HEK293 (cell line): ENCODE measurements at regions not wholly inside any gene's neighbourhood (a gene's known extent, or its start where the extent isn't known, plus 50 kb on each side); places are given as distances from the start of the nearest gene placed in this dataset.

ENCODE experiments used
- CTCF ChIA-PET: fragments of 350-600 bp; formaldehyde crosslinking; extraction: SDS; loops from one replicate; lab custom pipeline; 2021; ENCODE audit warnings: antibody characterized with exemption; lab: Yijun Ruan, JAX
- POLR2A ChIA-PET: fragments of 300-600 bp; formaldehyde crosslinking; extraction: SDS; loops from one replicate; lab custom pipeline; 2020; ENCODE audit warnings: antibody characterized with exemption, inconsistent platforms; lab: Yijun Ruan, JAX
- H3K27ac ChIP-seq: fragments of 200-500 bp; sonication (Bioruptor generic); 2 replicates; pipeline ENCODE4 v1.5.1; 2014; ENCODE audit warnings: low read depth, low read length, control low read depth, inconsistent platforms; ENCODE audit errors: extremely low read depth
- H3K36me3 ChIP-seq, 2 experiments: fragments of 200-500 bp in 1 of 2; sonication (Bioruptor generic) in 1 of 2; 1 replicate in 1 of 2; 2 replicates in 1 of 2; pipeline ENCODE4 v1.5.1; 2014 to 2017; ENCODE audit warnings: inconsistent platforms in 2 of 2, low read length in 2 of 2; ENCODE audit not compliant: control insufficient read depth in 2 of 2, insufficient read depth in 1 of 2
- H3K4me1 ChIP-seq: fragments of 200-500 bp; sonication (Bioruptor generic); 2 replicates; pipeline ENCODE4 v1.5.1; 2014; ENCODE audit warnings: mild to moderate bottlenecking, low read length, inconsistent platforms; ENCODE audit not compliant: control insufficient read depth, insufficient read depth
- H3K4me3 ChIP-seq: 2 replicates; pipeline ENCODE4 v1.5.1; 2011; ENCODE audit warnings: low read depth, mild to moderate bottlenecking, control low read depth, low read length, moderate library complexity
- H3K9me3 ChIP-seq: fragments of 200-500 bp; sonication (Bioruptor generic); 2 replicates; pipeline ENCODE4 v1.5.1; 2014; ENCODE audit warnings: low read depth, low read length, inconsistent platforms; ENCODE audit not compliant: control insufficient read depth, insufficient read depth
- ATF2 ChIP-seq: fragments of 450-650 bp; formaldehyde crosslinking; IDR thresholded peaks from 2 replicates; pipeline ENCODE4 v1.5.1; 2016; ENCODE audit warnings: missing biosample characterization, missing genetic modification characterization, low read depth
- GLIS1 ChIP-seq: fragments of 450-650 bp; formaldehyde crosslinking; IDR thresholded peaks from 2 replicates; pipeline ENCODE4 v1.5.1; 2016; ENCODE audit warnings: missing biosample characterization, missing genetic modification characterization
- INSM2 ChIP-seq: fragments of 450-650 bp; formaldehyde crosslinking; IDR thresholded peaks from 2 replicates; pipeline ENCODE4 v1.5.1; 2016; ENCODE audit warnings: missing biosample characterization, missing genetic modification characterization
- MEIS1 ChIP-seq: sonication (generic); formaldehyde crosslinking; IDR thresholded peaks from 2 replicates; pipeline ENCODE4 v1.8.1; 2022; ENCODE audit warnings: missing genetic modification reagents, mild to moderate bottlenecking, borderline replicate concordance
- ZBTB1 ChIP-seq: fragments of 450-650 bp; formaldehyde crosslinking; IDR thresholded peaks from 2 replicates; pipeline ENCODE4 v1.5.1; 2016; ENCODE audit warnings: missing biosample characterization, missing genetic modification characterization
- ZBTB44 ChIP-seq: fragments of 450-650 bp; IDR thresholded peaks from 2 replicates; pipeline ENCODE4 v1.5.1; 2018; ENCODE audit warnings: missing biosample characterization, mild to moderate bottlenecking, missing genetic modification characterization
- ZBTB7A ChIP-seq: fragments of 450-650 bp; formaldehyde crosslinking; IDR thresholded peaks from 2 replicates; pipeline ENCODE4 v1.5.1; 2016; ENCODE audit warnings: low read depth, missing biosample characterization, missing genetic modification characterization
- ZNF157 ChIP-seq: fragments of 450-650 bp; formaldehyde crosslinking; IDR thresholded peaks from 2 replicates; pipeline ENCODE4 v1.5.1; 2016; ENCODE audit warnings: missing biosample characterization, missing genetic modification characterization
- ZNF19 ChIP-seq: fragments of 450-650 bp; formaldehyde crosslinking; IDR thresholded peaks from 2 replicates; pipeline ENCODE4; 2016; ENCODE audit warnings: missing biosample characterization, missing genetic modification characterization, low read depth
- ZNF2 ChIP-seq: fragments of 450-650 bp; formaldehyde crosslinking; IDR thresholded peaks from 2 replicates; pipeline ENCODE4 v1.5.1; 2016; ENCODE audit warnings: missing biosample characterization, missing genetic modification characterization
- ZNF302 ChIP-seq: fragments of 450-650 bp; formaldehyde crosslinking; IDR thresholded peaks from 2 replicates; pipeline ENCODE4 v1.5.1; 2016; ENCODE audit warnings: missing biosample characterization, missing genetic modification characterization, low read depth
- ZNF362 ChIP-seq: fragments of 450-650 bp; formaldehyde crosslinking; IDR thresholded peaks from 2 replicates; pipeline ENCODE4 v1.5.1; 2016; ENCODE audit warnings: missing biosample characterization, missing genetic modification characterization
- ZNF394 ChIP-seq: fragments of 450-650 bp; formaldehyde crosslinking; IDR thresholded peaks from 2 replicates; pipeline ENCODE4 v1.5.1; 2016; ENCODE audit warnings: missing biosample characterization, missing genetic modification characterization, mild to moderate bottlenecking, moderate library complexity, borderline replicate concordance
- ZNF449 ChIP-seq: fragments of 450-650 bp; formaldehyde crosslinking; IDR thresholded peaks from 2 replicates; pipeline ENCODE4 v1.5.1; 2017; ENCODE audit warnings: missing biosample characterization, mild to moderate bottlenecking, missing genetic modification characterization, moderate library complexity
- ZNF621 ChIP-seq: fragments of 450-650 bp; formaldehyde crosslinking; IDR thresholded peaks from 2 replicates; pipeline ENCODE4 v1.5.1; 2017; ENCODE audit warnings: missing biosample characterization, missing genetic modification characterization
- ZNF629 ChIP-seq: fragments of 450-650 bp; formaldehyde crosslinking; IDR thresholded peaks from 2 replicates; pipeline ENCODE4 v1.5.1; 2017; ENCODE audit warnings: missing biosample characterization, missing genetic modification characterization
- ZNF704 ChIP-seq: fragments of 450-650 bp; formaldehyde crosslinking; IDR thresholded peaks from 2 replicates; pipeline ENCODE4 v1.5.1; 2016; ENCODE audit warnings: missing biosample characterization, missing genetic modification characterization
- ZSCAN23 ChIP-seq: fragments of 450-650 bp; formaldehyde crosslinking; IDR thresholded peaks from 2 replicates; pipeline ENCODE4 v1.5.1; 2016; ENCODE audit warnings: missing biosample characterization, missing genetic modification characterization

GRCh38 chr19:33906578-33907335 lies 110.1 kb downstream of the KCTD15 start (continued):
- no peak for TF ChIP-seq ZNF302

- H3K36me3 ChIP-seq = no peaks in the 10 kb centered on the region
- ChIA-PET POLR2A (no interaction called here), CTCF (interaction anchor here (0.7 to 0.9 kb wide), 3 partner anchors 64 to 443 kb away, joined by 3 to 8 read pairs (median 3); no protein-coding TSS in a partner anchor)
- 0 out of 2 replicates have a peak, but pooled peaks cover 2% of the 10 kb centered on the region for H3K4me1 ChIP-seq
- no peak overlapping the region for H3K27ac ChIP-seq
- TF ChIP-seq INSM2 (tag by site-specific recombination) = no peak
- peak; percentile 100 for TF ChIP-seq ZNF302
- no peak overlapping the region for H3K4me3 ChIP-seq
- H3K9me3 ChIP-seq = peaks cover 3% of the 10 kb centered on the region
Measured at GRCh38 chr19:33910922-33911321, 114.3 kb downstream of the KCTD15 start.

GRCh38 chr19:33914599-33914998 lies 117.9 kb downstream of the KCTD15 start:
- ChIA-PET CTCF (interaction anchor here (0.8 to 1.7 kb wide), 2 partner anchors 136 to 231 kb away, joined by 3 to 5 read pairs; no protein-coding TSS in a partner anchor), POLR2A (no interaction called here)
- Histone ChIP-seq H3K27ac (no peak overlapping the region), H3K4me3 (no peak overlapping the region), H3K36me3 (no peaks in the 10 kb centered on the region), H3K4me1 (no peaks in the 10 kb centered on the region), H3K9me3 (peaks cover 5% of the 10 kb centered on the region)
- TF ChIP-seq ZNF394 = no peak
- TF ChIP-seq ZBTB1 = no peak
- TF ChIP-seq ZNF449 = no peak
- no peak for TF ChIP-seq ZNF2 (tag by site-specific recombination)
- TF ChIP-seq ZNF19 (tag by site-specific recombination) = no peak
- no peak for TF ChIP-seq ZBTB7A (tag by site-specific recombination)
- TF ChIP-seq ZNF621 (tag by site-specific recombination) = no peak
- no peak for TF ChIP-seq ZNF704 (tag by site-specific recombination)
- TF ChIP-seq MEIS1 = no peak
- TF ChIP-seq ZNF629 = no peak
- TF ChIP-seq ZBTB44 (tag by site-specific recombination) = no peak
- no peak for TF ChIP-seq ZSCAN23 (tag by site-specific recombination)
- no peak for TF ChIP-seq GLIS1 (tag by site-specific recombination)
- no peak for TF ChIP-seq ZNF362 (tag by site-specific recombination)
- no peak for TF ChIP-seq ATF2 (tag by site-specific recombination)
- TF ChIP-seq ZNF157 (tag by site-specific recombination) = no peak
